ENCODE measurements at regions not wholly inside any gene's neighbourhood (a gene's known extent, or its start where the extent isn't known, plus 50 kb on each side); places are given as distances from the start of the nearest gene placed in this dataset.

GRCh38 chr13:85076343-85076742 is 722.9 kb downstream of the SLITRK6 start:
- in situ Hi-C loops (cut with MboI; ENCODE audit: low sequenced_read_pairs, unreplicated experiment) = no loop called here
- DNase-seq (ENCODE audit: low spot score) = no peak
- no peak for TF ChIP-seq CTCF (IDR thresholded peaks at IDR 0.05; ENCODE audit: borderline replicate concordance, control extremely low read depth, extremely low read depth, insufficient read depth, missing control alignments)

- DNase-seq (ENCODE audit: low spot score) = no peak
- in situ Hi-C loops (cut with MboI; ENCODE audit: low sequenced_read_pairs, unreplicated experiment) = no loop called here
Observed at GRCh38 chr13:85074543-85075313, 724.5 kb downstream of the SLITRK6 start.

GRCh38 chr13:85068231-85068630 is 731.0 kb downstream of the SLITRK6 start:
- DNase-seq (ENCODE audit: low spot score) = no peak
- in situ Hi-C loops (cut with MboI; ENCODE audit: low sequenced_read_pairs, unreplicated experiment) = no loop called here
- TF ChIP-seq CTCF (IDR thresholded peaks at IDR 0.05; ENCODE audit: borderline replicate concordance, control extremely low read depth, extremely low read depth, insufficient read depth, missing control alignments) = no peak

More at GRCh38 chr13:85074543-85075313, 724.5 kb downstream of the SLITRK6 start:
- TF ChIP-seq CTCF (IDR thresholded peaks at IDR 0.05; ENCODE audit: borderline replicate concordance, control extremely low read depth, extremely low read depth, insufficient read depth, missing control alignments) = no peak

- in situ Hi-C loops (cut with MboI; ENCODE audit: low sequenced_read_pairs, unreplicated experiment) = no loop called here
- no peak for DNase-seq (ENCODE audit: low spot score)
- no peak for TF ChIP-seq CTCF (IDR thresholded peaks at IDR 0.05; ENCODE audit: borderline replicate concordance, control extremely low read depth, extremely low read depth, insufficient read depth, missing control alignments)
Observed at GRCh38 chr13:85040215-85040614, 759.0 kb downstream of the SLITRK6 start.

GRCh38 chr13:85031771-85032170 is 767.4 kb downstream of the SLITRK6 start:
- no peak for TF ChIP-seq CTCF (IDR thresholded peaks at IDR 0.05; ENCODE audit: borderline replicate concordance, control extremely low read depth, extremely low read depth, insufficient read depth, missing control alignments)
- DNase-seq (ENCODE audit: low spot score) = no peak
- in situ Hi-C loops (cut with MboI; ENCODE audit: low sequenced_read_pairs, unreplicated experiment) = no loop called here

GRCh38 chr13:85028035-85028434 is 771.2 kb downstream of the SLITRK6 start:
- DNase-seq (ENCODE audit: low spot score) = no peak
- no peak for TF ChIP-seq CTCF (IDR thresholded peaks at IDR 0.05; ENCODE audit: borderline replicate concordance, control extremely low read depth, extremely low read depth, insufficient read depth, missing control alignments)
- in situ Hi-C loops (cut with MboI; ENCODE audit: low sequenced_read_pairs, unreplicated experiment) = no loop called here

All from GM13976 (cell line).